ENCODE measurements at regions not wholly inside any gene's neighbourhood (a gene's known extent, or its start where the extent isn't known, plus 50 kb on each side); places are given as distances from the start of the nearest gene placed in this dataset.

DNA sequence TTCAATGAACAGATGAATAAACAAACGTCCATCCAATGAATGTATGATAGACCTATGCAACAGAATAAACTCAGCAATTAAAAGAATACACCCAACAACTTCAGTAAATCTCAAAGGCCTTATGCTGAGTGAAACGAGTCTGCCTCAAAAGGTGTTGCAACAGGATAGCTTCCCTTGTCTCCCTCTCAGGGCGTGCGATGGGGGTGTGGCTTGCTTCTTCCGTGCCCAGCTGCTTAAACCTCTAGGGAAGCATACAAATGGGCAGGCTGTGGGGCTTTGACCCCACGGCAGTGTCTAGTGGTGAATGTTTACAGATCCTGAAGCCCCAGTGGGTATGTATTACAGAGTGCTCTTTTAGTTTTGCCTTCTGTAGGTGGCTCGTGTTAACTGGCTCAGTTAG lies 87.0 kb upstream of the CCL21 start:
- TF ChIP-seq EP300 (IDR thresholded peaks at IDR 0.05; ENCODE audit: borderline replicate concordance) (no peak), TAF1 (IDR thresholded peaks at IDR 0.05; ENCODE audit: low read depth) (no peak), CREB1 (IDR thresholded peaks at IDR 0.05; ENCODE audit: low read depth) (no peak), TCF12 (IDR thresholded peaks at IDR 0.05; ENCODE audit: low read depth) (no peak), NFIC (IDR thresholded peaks at IDR 0.05) (no peak), TEAD4 (IDR thresholded peaks at IDR 0.05) (no peak), ZBTB7A (IDR thresholded peaks at IDR 0.05; ENCODE audit: low read depth) (no peak), YY1 (IDR thresholded peaks at IDR 0.05; ENCODE audit: low read depth) (no peak), CEBPB (IDR thresholded peaks at IDR 0.05) (no peak), FOXM1 (IDR thresholded peaks at IDR 0.05; ENCODE audit: borderline replicate concordance, low read depth) (no peak), EGR1 (IDR thresholded peaks at IDR 0.05) (no peak), RAD21 (IDR thresholded peaks at IDR 0.05; ENCODE audit: low read depth) (no peak)
- TF ChIP-seq, protein P1, sequence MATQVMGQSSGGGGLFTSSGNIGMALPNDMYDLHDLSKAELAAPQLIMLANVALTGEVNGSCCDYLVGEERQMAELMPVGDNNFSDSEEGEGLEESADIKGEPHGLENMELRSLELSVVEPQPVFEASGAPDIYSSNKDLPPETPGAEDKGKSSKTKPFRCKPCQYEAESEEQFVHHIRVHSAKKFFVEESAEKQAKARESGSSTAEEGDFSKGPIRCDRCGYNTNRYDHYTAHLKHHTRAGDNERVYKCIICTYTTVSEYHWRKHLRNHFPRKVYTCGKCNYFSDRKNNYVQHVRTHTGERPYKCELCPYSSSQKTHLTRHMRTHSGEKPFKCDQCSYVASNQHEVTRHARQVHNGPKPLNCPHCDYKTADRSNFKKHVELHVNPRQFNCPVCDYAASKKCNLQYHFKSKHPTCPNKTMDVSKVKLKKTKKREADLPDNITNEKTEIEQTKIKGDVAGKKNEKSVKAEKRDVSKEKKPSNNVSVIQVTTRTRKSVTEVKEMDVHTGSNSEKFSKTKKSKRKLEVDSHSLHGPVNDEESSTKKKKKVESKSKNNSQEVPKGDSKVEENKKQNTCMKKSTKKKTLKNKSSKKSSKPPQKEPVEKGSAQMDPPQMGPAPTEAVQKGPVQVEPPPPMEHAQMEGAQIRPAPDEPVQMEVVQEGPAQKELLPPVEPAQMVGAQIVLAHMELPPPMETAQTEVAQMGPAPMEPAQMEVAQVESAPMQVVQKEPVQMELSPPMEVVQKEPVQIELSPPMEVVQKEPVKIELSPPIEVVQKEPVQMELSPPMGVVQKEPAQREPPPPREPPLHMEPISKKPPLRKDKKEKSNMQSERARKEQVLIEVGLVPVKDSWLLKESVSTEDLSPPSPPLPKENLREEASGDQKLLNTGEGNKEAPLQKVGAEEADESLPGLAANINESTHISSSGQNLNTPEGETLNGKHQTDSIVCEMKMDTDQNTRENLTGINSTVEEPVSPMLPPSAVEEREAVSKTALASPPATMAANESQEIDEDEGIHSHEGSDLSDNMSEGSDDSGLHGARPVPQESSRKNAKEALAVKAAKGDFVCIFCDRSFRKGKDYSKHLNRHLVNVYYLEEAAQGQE (IDR thresholded peaks at IDR 0.05; ENCODE audit: low read depth), result no peak
- TF ChIP-seq, protein P2, sequence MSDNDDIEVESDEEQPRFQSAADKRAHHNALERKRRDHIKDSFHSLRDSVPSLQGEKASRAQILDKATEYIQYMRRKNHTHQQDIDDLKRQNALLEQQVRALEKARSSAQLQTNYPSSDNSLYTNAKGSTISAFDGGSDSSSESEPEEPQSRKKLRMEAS (IDR thresholded peaks at IDR 0.05), result no peak
